Lower leg skin (tissue), 3 donors: ENCODE measurements at regions not wholly inside any gene's neighbourhood (a gene's known extent, or its start where the extent isn't known, plus 50 kb on each side); places are given as distances from the start of the nearest gene placed in this dataset.

Source experiments
- POLR2A ChIP-seq, 2 donors: fragments of 450-650 bp; IDR thresholded peaks; one replicate each; pipeline ENCODE4 v1.6.1; 2016 to 2017; ENCODE audit warnings: antibody characterized with exemption in 2 of 2, mild to moderate bottlenecking in 1 of 2, moderate library complexity in 1 of 2
- TF ChIP-seq, protein P1 (sequence below), 3 donors: fragments of 450-650 bp; IDR thresholded peaks; one replicate each; pipeline ENCODE4 v1.5.1; 2016; ENCODE audit warnings: antibody characterized with exemption in 3 of 3, mild to moderate bottlenecking in 3 of 3, moderate library complexity in 2 of 3

DNA sequence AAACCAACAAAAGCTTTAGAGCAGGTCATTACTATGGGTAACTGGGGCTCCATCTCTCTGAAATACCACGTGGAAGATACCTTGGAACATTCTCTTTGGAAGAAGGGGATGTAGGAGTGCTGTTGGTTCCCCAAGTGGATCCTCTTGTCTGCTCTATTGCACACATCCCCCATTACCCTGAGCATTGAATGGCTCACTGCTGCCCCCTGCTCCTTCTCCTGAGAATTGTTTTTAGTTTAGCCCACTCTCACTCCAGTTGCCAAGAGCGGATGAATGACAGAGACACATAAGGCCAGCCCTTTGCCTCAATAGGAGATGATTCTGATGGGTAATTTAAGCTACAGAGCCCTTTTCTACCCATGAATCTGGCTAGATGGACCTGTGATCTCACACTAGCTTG, 135.6 kb upstream of the SUCLG2 start:
- no peak for TF ChIP-seq POLR2A (IDR thresholded peaks at IDR 0.05)
- TF ChIP-seq, protein P1, sequence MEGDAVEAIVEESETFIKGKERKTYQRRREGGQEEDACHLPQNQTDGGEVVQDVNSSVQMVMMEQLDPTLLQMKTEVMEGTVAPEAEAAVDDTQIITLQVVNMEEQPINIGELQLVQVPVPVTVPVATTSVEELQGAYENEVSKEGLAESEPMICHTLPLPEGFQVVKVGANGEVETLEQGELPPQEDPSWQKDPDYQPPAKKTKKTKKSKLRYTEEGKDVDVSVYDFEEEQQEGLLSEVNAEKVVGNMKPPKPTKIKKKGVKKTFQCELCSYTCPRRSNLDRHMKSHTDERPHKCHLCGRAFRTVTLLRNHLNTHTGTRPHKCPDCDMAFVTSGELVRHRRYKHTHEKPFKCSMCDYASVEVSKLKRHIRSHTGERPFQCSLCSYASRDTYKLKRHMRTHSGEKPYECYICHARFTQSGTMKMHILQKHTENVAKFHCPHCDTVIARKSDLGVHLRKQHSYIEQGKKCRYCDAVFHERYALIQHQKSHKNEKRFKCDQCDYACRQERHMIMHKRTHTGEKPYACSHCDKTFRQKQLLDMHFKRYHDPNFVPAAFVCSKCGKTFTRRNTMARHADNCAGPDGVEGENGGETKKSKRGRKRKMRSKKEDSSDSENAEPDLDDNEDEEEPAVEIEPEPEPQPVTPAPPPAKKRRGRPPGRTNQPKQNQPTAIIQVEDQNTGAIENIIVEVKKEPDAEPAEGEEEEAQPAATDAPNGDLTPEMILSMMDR (IDR thresholded peaks at IDR 0.05), result no peak
